SU-DHL-6 (cell line): ENCODE measurements at regions not wholly inside any gene's neighbourhood (a gene's known extent, or its start where the extent isn't known, plus 50 kb on each side); places are given as distances from the start of the nearest gene placed in this dataset.
A peak's percentile ranks its signal among the peaks of the same experiment; 100 is the strongest.

Experiments
- H2AFZ ChIP-seq: fragments of 200-600 bp; sonication (generic); 2 replicates; pipeline ENCODE4 v1.6.1; 2014; ENCODE audit warnings: low read depth, mild to moderate bottlenecking, moderate library complexity, mixed read lengths, antibody characterized with exemption, low read length; ENCODE audit not compliant: severe bottlenecking
- H3F3A ChIP-seq: fragments of 200-600 bp; shearing (Covaris generic); 2 replicates; pipeline ENCODE4 v1.6.0; 2016; ENCODE audit warnings: antibody characterized with exemption, mild to moderate bottlenecking; ENCODE audit not compliant: insufficient read depth
- H3K27ac ChIP-seq: fragments of 200-600 bp; sonication (generic); 2 replicates; pipeline ENCODE4 v1.5.1; 2016; ENCODE audit warnings: low read depth, mild to moderate bottlenecking, low read length, moderate library complexity, mixed read lengths
- H3K27me3 ChIP-seq: fragments of 200-600 bp; sonication (generic), shearing (Covaris generic); 2 replicates; pipeline ENCODE4 v1.6.0; 2014; ENCODE audit warnings: mild to moderate bottlenecking, low read length
- H3K36me3 ChIP-seq: fragments of 200-600 bp; sonication (generic); 2 replicates; pipeline ENCODE4 v1.6.1; 2014; ENCODE audit warnings: mild to moderate bottlenecking, low read length, mixed read lengths
- H3K4me2 ChIP-seq: fragments of 300-600, 200-600 bp; shearing (Covaris generic), sonication (generic); 2 replicates; pipeline ENCODE4 v1.6.0; 2014; ENCODE audit warnings: low read length, low read depth, mild to moderate bottlenecking; ENCODE audit not compliant: poor library complexity, severe bottlenecking
- H3K4me3 ChIP-seq: fragments of 200-600 bp; sonication (generic); 2 replicates; pipeline ENCODE4 v1.5.1; 2014; ENCODE audit warnings: antibody characterized with exemption, low read length, mild to moderate bottlenecking, mixed read lengths; ENCODE audit not compliant: insufficient read depth, poor library complexity, severe bottlenecking
- H3K79me2 ChIP-seq: fragments of 200-600 bp; sonication (generic); 2 replicates; pipeline ENCODE4 v1.6.1; 2014; ENCODE audit warnings: mild to moderate bottlenecking, low read length, moderate library complexity; ENCODE audit not compliant: insufficient read depth
- H3K9ac ChIP-seq: fragments of 200-600 bp; sonication (generic); 2 replicates; pipeline ENCODE4 v1.7.0; 2014; ENCODE audit warnings: mild to moderate bottlenecking, low read length
- H3K9me2 ChIP-seq: fragments of 200-600 bp; sonication (generic); replicated peaks from 2 replicates; pipeline ENCODE4 v1.6.1; 2014; ENCODE audit warnings: low read length; ENCODE audit not compliant: insufficient read depth
- H3K9me3 ChIP-seq: fragments of 200-600 bp; sonication (generic); 2 replicates; pipeline ENCODE4 v1.6.1; 2014; ENCODE audit warnings: low read length, mixed read lengths; ENCODE audit not compliant: insufficient read depth
- H4K20me1 ChIP-seq: fragments of 200-600 bp; sonication (generic); 2 replicates; pipeline ENCODE4 v1.6.1; 2014; ENCODE audit warnings: low read depth, mild to moderate bottlenecking, antibody characterized with exemption, low read length, moderate library complexity, mixed read lengths
- CTCF ChIP-seq: fragments of 200-600 bp; sonication (generic); IDR thresholded peaks from one replicate; pipeline ENCODE4 v1.5.1; 2017; ENCODE audit warnings: antibody characterized with exemption, mild to moderate bottlenecking, low read length, moderate library complexity; ENCODE audit not compliant: insufficient read depth, poor library complexity, severe bottlenecking
- EZH2phosphoT487 ChIP-seq: fragments of 200-600 bp; sonication (generic), shearing (Covaris generic); conservative IDR thresholded peaks from 2 replicates; pipeline ENCODE4 v1.6.1; 2018; ENCODE audit warnings: mild to moderate bottlenecking, antibody characterized with exemption, low read length, moderate library complexity, mixed read lengths

DNA sequence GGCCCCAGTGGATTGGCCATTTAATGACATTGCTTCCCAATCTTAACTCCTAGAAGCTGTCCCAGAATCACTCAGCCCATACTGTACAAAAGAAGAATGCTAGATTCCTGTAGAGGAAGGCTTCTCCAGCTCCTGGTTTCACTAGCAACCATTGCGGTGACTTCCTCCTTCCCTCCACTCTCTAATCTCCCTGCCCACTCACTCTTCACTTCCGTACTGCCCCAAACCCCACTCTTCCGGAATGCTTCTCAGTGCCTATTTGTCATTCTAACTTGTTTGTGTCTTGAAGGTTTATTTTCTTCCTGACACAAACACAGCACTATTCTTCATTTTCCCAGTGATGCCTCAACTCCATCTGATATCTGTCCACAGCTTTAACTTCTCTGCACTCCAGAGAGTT is 97.1 kb upstream of the SPATA16 start:
- Histone ChIP-seq H3K9me3 (no peaks in the 10 kb centered on the region), H2AFZ (no peak overlapping the region), H4K20me1 (no peaks in the 10 kb centered on the region), H3K4me3 (no peak overlapping the region), H3K4me2 (no peak overlapping the region), H3K9ac (no peak overlapping the region), H3K9me2 (no peaks in the 10 kb centered on the region), H3K27ac (no peak overlapping the region), H3K36me3 (no peaks in the 10 kb centered on the region), H3K27me3 (no peaks in the 10 kb centered on the region), H3K79me2 (no peaks in the 10 kb centered on the region), H3F3A (no peaks in the 10 kb centered on the region)
- TF ChIP-seq CTCF (no peak), EZH2phosphoT487 (no peak)

- no peak overlapping the region for H3K4me3 ChIP-seq
- no peak overlapping the region for H3K27ac ChIP-seq
- H3K9me3 ChIP-seq: no peaks in the 10 kb centered on the region
- no peak overlapping the region for H3K9ac ChIP-seq
- no peaks in the 10 kb centered on the region for H3K27me3 ChIP-seq
- no peak overlapping the region for H3K4me2 ChIP-seq
- H4K20me1 ChIP-seq: no peaks in the 10 kb centered on the region
- H3K9me2 ChIP-seq: no peaks in the 10 kb centered on the region
- no peaks in the 10 kb centered on the region for H3K79me2 ChIP-seq
- H3F3A ChIP-seq: no peaks in the 10 kb centered on the region
- TF ChIP-seq EZH2phosphoT487 (no peak), CTCF (no peak)
- no peak overlapping the region for H2AFZ ChIP-seq
- no peaks in the 10 kb centered on the region for H3K36me3 ChIP-seq
Measured at GRCh38 chr3:173225351-173225750, 84.3 kb upstream of the SPATA16 start.

DNA sequence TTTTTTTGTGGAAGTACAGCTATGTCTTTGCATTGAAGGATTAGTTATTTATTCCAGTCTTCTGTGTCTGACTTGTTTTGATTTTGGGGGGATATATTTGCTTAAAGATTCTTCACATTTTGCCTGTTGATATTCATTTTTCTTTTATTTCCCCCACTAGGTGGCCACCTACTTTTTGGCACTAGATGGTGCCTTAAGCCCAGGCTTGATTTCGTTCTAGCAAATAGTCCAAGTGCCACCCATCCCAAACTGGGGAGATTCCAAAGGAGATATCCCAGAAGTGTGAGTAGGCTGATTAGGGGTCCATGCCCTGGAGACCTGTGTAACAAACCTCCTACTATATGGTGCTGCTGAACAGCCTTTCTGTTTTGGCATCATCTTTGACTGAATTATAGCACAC is 80.0 kb upstream of the SPATA16 start:
- Histone ChIP-seq H3K9ac (no peak overlapping the region), H3K4me2 (no peak overlapping the region), H3K9me3 (no peaks in the 10 kb centered on the region), H3K79me2 (no peaks in the 10 kb centered on the region), H3K27ac (no peak overlapping the region), H3K27me3 (no peaks in the 10 kb centered on the region), H4K20me1 (no peaks in the 10 kb centered on the region), H2AFZ (no peak overlapping the region), H3K36me3 (no peaks in the 10 kb centered on the region), H3K9me2 (no peaks in the 10 kb centered on the region), H3K4me3 (no peak overlapping the region), H3F3A (no peaks in the 10 kb centered on the region)
- TF ChIP-seq EZH2phosphoT487 (no peak), CTCF (peak; percentile 34)

GRCh38 chr3:173217127-173217526 is 76.1 kb upstream of the SPATA16 start:
- H3K27me3 ChIP-seq: no peaks in the 10 kb centered on the region

More at GRCh38 chr3:173217127-173217526, 76.1 kb upstream of the SPATA16 start:
- H3F3A ChIP-seq: no peaks in the 10 kb centered on the region
- no peak overlapping the region for H3K9ac ChIP-seq
- H3K36me3 ChIP-seq: no peaks in the 10 kb centered on the region
- TF ChIP-seq EZH2phosphoT487 (no peak), CTCF (no peak)
- H4K20me1 ChIP-seq: no peaks in the 10 kb centered on the region
- H3K79me2 ChIP-seq: no peaks in the 10 kb centered on the region
- H3K9me3 ChIP-seq: no peaks in the 10 kb centered on the region
- H3K4me3 ChIP-seq: no peak overlapping the region
- H3K9me2 ChIP-seq: no peaks in the 10 kb centered on the region
- H2AFZ ChIP-seq: no peak overlapping the region
- H3K4me2 ChIP-seq: no peak overlapping the region
- H3K27ac ChIP-seq: no peak overlapping the region
